Immature natural killer cell (primary cell): ENCODE measurements at regions not wholly inside any gene's neighbourhood (a gene's known extent, or its start where the extent isn't known, plus 50 kb on each side); places are given as distances from the start of the nearest gene placed in this dataset.

ENCODE experiments used
- DNase-seq, 3 donors: peaks; one replicate each; pipeline ENCODE4 v3.0.0; 2022; ENCODE audit warnings: mixed read lengths in 1 of 3
- H3K27ac Mint-ChIP-seq, 6 donors: one replicate each; pipeline ENCODE4 v1.8.0; 2020; ENCODE audit warnings: mixed read lengths in 6 of 6, mild to moderate bottlenecking in 5 of 6, inconsistent platforms in 4 of 6, moderate library complexity in 3 of 6
- H3K27me3 Mint-ChIP-seq, 3 donors: one replicate each; pipeline ENCODE4 v1.8.0; 2020 to 2021; ENCODE audit warnings: low read depth in 3 of 3, mild to moderate bottlenecking in 3 of 3, mixed read lengths in 3 of 3, moderate library complexity in 3 of 3, inconsistent platforms in 1 of 3
- H3K36me3 Mint-ChIP-seq, 3 donors: one replicate each; pipeline ENCODE4 v1.8.0; 2020; ENCODE audit warnings: mixed read lengths in 3 of 3, inconsistent platforms in 2 of 3, mild to moderate bottlenecking in 2 of 3
- H3K4me1 Mint-ChIP-seq, 2 donors: one replicate each; pipeline ENCODE4 v1.8.0; 2020; ENCODE audit warnings: inconsistent platforms in 2 of 2, mild to moderate bottlenecking in 2 of 2, mixed read lengths in 2 of 2, moderate library complexity in 1 of 2
- H3K4me3 Mint-ChIP-seq, 5 donors: one replicate each; pipeline ENCODE4 v1.8.0; 2020; ENCODE audit warnings: mild to moderate bottlenecking in 5 of 5, mixed read lengths in 5 of 5, inconsistent platforms in 3 of 5, moderate library complexity in 3 of 5
- H3K9me3 Mint-ChIP-seq, 6 donors: one replicate each; pipeline ENCODE4 v1.8.0; 2020; ENCODE audit warnings: mild to moderate bottlenecking in 6 of 6, mixed read lengths in 6 of 6, inconsistent platforms in 4 of 6, moderate library complexity in 3 of 6

- H3K27ac Mint-ChIP-seq, result no peak overlapping the region
- H3K4me3 Mint-ChIP-seq, result no peak overlapping the region
- H3K27me3 Mint-ChIP-seq, result peaks cover 5 to 7% (median 7%) of the 10 kb centered on the region in 3 donors
- H3K36me3 Mint-ChIP-seq, result no peaks in the 10 kb centered on the region
- H3K4me1 Mint-ChIP-seq, result no peaks in the 10 kb centered on the region
- DNase-seq, result no peak
- H3K9me3 Mint-ChIP-seq, result peaks cover 0 to 30% (median 10%) of the 10 kb centered on the region in 6 donors
Observed at GRCh38 chr12:113630625-113631024, 159.0 kb upstream of the LHX5 start.

- Mint-ChIP-seq H3K4me1 (no peaks in the 10 kb centered on the region), H3K27ac (no peak overlapping the region), H3K36me3 (no peaks in the 10 kb centered on the region), H3K4me3 (no peak overlapping the region), H3K9me3 (peaks cover 2 to 27% (median 9%) of the 10 kb centered on the region in 6 donors), H3K27me3 (peaks cover 2 to 9% (median 3%) of the 10 kb centered on the region in 3 donors)
- DNase-seq, result no peak
Observed at GRCh38 chr12:113625499-113625898, 153.8 kb upstream of the LHX5 start.

DNA sequence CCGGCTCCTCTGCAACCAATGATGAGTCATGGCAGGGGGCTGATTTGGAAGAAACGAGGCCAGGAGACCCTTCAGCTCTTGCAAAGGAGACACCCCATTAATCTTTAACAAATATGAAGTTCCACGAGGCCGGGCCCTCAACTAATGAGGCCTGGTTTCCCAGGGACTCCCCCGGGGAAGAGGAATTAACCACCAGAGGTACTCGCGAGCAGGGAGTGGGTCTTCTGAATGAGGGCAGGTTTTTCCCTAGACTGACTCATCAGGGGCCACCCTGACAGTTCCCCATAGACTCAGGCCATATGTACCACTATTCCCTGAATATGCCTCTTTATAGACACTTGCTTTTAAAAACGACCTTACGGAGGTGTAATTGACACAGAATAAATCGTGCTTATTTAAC, 150.7 kb upstream of the LHX5 start:
- peaks cover 0 to 6% (median 0%) of the 10 kb centered on the region in 3 donors for H3K27me3 Mint-ChIP-seq
- no peaks in the 10 kb centered on the region for H3K4me1 Mint-ChIP-seq

GRCh38 chr12:113620437-113620976, 148.8 kb upstream of the LHX5 start:
- Mint-ChIP-seq H3K27me3 (peaks cover 0 to 2% (median 0%) of the 10 kb centered on the region in 3 donors), H3K9me3 (peaks cover 1 to 3% (median 2%) of the 10 kb centered on the region in 6 donors), H3K27ac (no peak overlapping the region), H3K4me3 (no peak overlapping the region), H3K36me3 (no peaks in the 10 kb centered on the region), H3K4me1 (no peaks in the 10 kb centered on the region)
- DNase-seq, result no peak

More for the DNA sequence above, 150.7 kb upstream of the LHX5 start:
- no peak for DNase-seq
- no peak overlapping the region for H3K27ac Mint-ChIP-seq
- peaks cover 2 to 12% (median 9%) of the 10 kb centered on the region in 6 donors for H3K9me3 Mint-ChIP-seq
- H3K36me3 Mint-ChIP-seq, result no peaks in the 10 kb centered on the region
- no peak overlapping the region for H3K4me3 Mint-ChIP-seq

DNA sequence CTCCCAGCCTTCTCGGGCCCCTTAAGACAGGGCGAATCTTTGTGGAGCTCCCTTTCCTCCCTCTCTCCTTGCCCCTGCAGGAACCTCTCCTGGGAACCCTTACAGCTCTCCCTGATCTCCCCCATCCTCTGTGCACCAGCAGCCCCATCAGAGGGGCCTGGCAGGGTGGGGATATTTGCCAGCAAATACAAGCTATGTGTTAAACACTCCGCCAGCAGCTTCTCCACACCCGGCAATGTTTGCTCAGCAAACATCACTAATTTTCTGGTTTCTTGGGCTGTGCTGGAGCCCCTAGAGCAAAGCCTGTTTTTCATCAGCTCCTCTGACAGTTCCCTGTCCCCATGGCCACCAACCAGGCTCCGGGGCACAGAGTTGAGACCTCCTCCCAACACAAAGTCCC, 147.5 kb upstream of the LHX5 start:
- Mint-ChIP-seq H3K27me3 (peaks cover 0 to 2% (median 0%) of the 10 kb centered on the region in 3 donors), H3K4me1 (no peaks in the 10 kb centered on the region), H3K9me3 (peaks cover 0 to 8% (median under 1%) of the 10 kb centered on the region in 6 donors), H3K36me3 (no peaks in the 10 kb centered on the region), H3K27ac (no peak overlapping the region), H3K4me3 (no peak overlapping the region)
- no peak for DNase-seq

GRCh38 chr12:113613414-113613813, 141.7 kb upstream of the LHX5 start:
- Mint-ChIP-seq H3K9me3 (peaks cover 0 to 13% (median 0%) of the 10 kb centered on the region in 6 donors), H3K27ac (no peak overlapping the region), H3K4me1 (no peaks in the 10 kb centered on the region), H3K4me3 (no peak overlapping the region), H3K27me3 (peaks cover 0 to 11% (median 2%) of the 10 kb centered on the region in 3 donors), H3K36me3 (no peaks in the 10 kb centered on the region)
- no peak for DNase-seq

- H3K9me3 Mint-ChIP-seq, result peaks cover 0 to 13% (median 0%) of the 10 kb centered on the region in 6 donors
- DNase-seq, result no peak
- H3K27me3 Mint-ChIP-seq, result peaks cover 0 to 11% (median 2%) of the 10 kb centered on the region in 3 donors
- no peak overlapping the region for H3K4me3 Mint-ChIP-seq
- H3K36me3 Mint-ChIP-seq, result no peaks in the 10 kb centered on the region
- H3K27ac Mint-ChIP-seq, result no peak overlapping the region
- no peaks in the 10 kb centered on the region for H3K4me1 Mint-ChIP-seq
Observed at GRCh38 chr12:113612793-113613192, 141.1 kb upstream of the LHX5 start.

DNA sequence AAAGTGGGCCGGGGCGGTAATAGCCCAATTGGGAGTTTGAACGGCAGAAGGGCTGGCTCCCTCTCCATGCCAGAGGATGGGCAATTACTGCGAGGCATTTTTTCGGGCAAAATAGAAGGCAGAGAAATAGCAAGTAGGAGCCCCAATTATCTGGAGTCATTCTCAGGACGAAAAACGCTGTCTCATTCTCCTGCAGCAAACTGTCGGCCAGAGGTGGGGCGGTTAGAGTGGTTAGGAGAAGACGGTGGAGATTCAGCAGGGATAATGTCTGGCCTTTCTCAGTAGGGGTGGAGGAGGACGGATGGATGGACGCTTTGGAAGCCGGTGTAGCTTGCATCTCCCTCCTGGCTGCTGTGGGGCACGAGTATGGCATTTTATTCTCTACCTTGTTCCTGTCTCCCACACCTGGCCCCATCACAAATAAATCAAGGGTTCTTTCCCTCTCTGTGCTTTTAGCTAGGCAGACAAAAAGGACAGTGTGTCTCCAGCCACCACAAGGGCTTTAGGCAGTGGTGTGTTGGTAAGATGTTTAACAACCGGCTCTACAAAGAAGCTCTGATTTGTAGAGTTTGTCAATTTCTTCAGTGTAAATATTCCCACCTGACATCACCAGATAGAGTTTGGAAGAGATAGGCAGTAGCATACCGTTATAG, 140.5 kb upstream of the LHX5 start:
- Mint-ChIP-seq H3K27ac (no peak overlapping the region), H3K4me1 (no peaks in the 10 kb centered on the region), H3K9me3 (peaks cover 0 to 13% (median 0%) of the 10 kb centered on the region in 6 donors), H3K36me3 (no peaks in the 10 kb centered on the region), H3K27me3 (peaks cover 0 to 11% (median 2%) of the 10 kb centered on the region in 3 donors), H3K4me3 (no peak overlapping the region)
- no peak for DNase-seq

- Mint-ChIP-seq H3K27ac (no peak overlapping the region), H3K36me3 (no peaks in the 10 kb centered on the region), H3K27me3 (peaks cover 0 to 14% (median 2%) of the 10 kb centered on the region in 3 donors), H3K9me3 (peaks cover 0 to 13% (median 0%) of the 10 kb centered on the region in 6 donors), H3K4me1 (no peaks in the 10 kb centered on the region), H3K4me3 (no peak overlapping the region)
- DNase-seq, result no peak
Observed at GRCh38 chr12:113611652-113612051, 140.0 kb upstream of the LHX5 start.

- peaks cover 0 to 13% (median under 1%) of the 10 kb centered on the region in 6 donors for H3K9me3 Mint-ChIP-seq
- peaks cover 2 to 17% (median 3%) of the 10 kb centered on the region in 3 donors for H3K27me3 Mint-ChIP-seq
- H3K4me1 Mint-ChIP-seq, result no peaks in the 10 kb centered on the region
- DNase-seq, result no peak
- H3K4me3 Mint-ChIP-seq, result no peak overlapping the region
- H3K27ac Mint-ChIP-seq, result no peak overlapping the region
- no peaks in the 10 kb centered on the region for H3K36me3 Mint-ChIP-seq
Observed at GRCh38 chr12:113610698-113611097, 139.0 kb upstream of the LHX5 start.

GRCh38 chr12:113609692-113610469, 138.2 kb upstream of the LHX5 start:
- Mint-ChIP-seq H3K4me3 (no peak overlapping the region), H3K27ac (no peak overlapping the region), H3K27me3 (peaks cover 2 to 17% (median 3%) of the 10 kb centered on the region in 3 donors), H3K9me3 (peaks cover 0 to 8% (median under 1%) of the 10 kb centered on the region in 6 donors), H3K4me1 (no peaks in the 10 kb centered on the region), H3K36me3 (no peaks in the 10 kb centered on the region)
- DNase-seq, result no peak

DNA sequence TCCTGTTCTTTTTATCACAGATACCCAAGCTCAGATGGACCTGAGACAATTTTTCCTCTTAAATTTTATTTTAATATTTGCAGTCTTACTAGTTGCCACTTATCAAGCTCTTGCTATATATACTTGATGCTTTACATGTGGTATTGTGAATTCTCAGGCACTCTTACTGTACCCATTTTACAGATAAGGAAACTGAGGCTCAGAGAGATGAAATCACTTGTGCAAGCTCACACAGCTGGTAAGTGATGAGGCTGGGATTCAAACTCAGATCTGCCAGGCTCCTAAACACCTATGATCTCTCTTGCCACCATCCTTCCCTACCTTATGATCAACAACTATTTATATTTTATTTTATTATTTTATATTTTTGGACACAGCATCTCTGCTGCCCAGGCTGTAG, 133.0 kb upstream of the LHX5 start:
- H3K36me3 Mint-ChIP-seq, result no peaks in the 10 kb centered on the region
- no peak overlapping the region for H3K27ac Mint-ChIP-seq
- no peak for DNase-seq
- no peaks in the 10 kb centered on the region for H3K4me1 Mint-ChIP-seq
- H3K4me3 Mint-ChIP-seq, result no peak overlapping the region
- H3K9me3 Mint-ChIP-seq, result peaks cover 0 to 3% (median 0%) of the 10 kb centered on the region in 6 donors
- peaks cover 2 to 8% (median 4%) of the 10 kb centered on the region in 3 donors for H3K27me3 Mint-ChIP-seq

- no peak overlapping the region for H3K27ac Mint-ChIP-seq
- H3K4me3 Mint-ChIP-seq, result no peak overlapping the region
- H3K9me3 Mint-ChIP-seq, result peaks cover 0 to 5% (median 1%) of the 10 kb centered on the region in 6 donors
- no peaks in the 10 kb centered on the region for H3K36me3 Mint-ChIP-seq
- no peaks in the 10 kb centered on the region for H3K4me1 Mint-ChIP-seq
- no peak for DNase-seq
- peaks cover 2 to 5% (median 4%) of the 10 kb centered on the region in 3 donors for H3K27me3 Mint-ChIP-seq
Observed at GRCh38 chr12:113601656-113602263, 130.1 kb upstream of the LHX5 start.
